Hippocampal formation (tissue), 2 donors: ENCODE measurements at regions not wholly inside any gene's neighbourhood (a gene's known extent, or its start where the extent isn't known, plus 50 kb on each side); places are given as distances from the start of the nearest gene placed in this dataset.

Experiments
- DNase-seq, 2 donors: peaks; one replicate each; lab custom pipeline; 2025; lab: John Stamatoyannopoulos, UW

DNA sequence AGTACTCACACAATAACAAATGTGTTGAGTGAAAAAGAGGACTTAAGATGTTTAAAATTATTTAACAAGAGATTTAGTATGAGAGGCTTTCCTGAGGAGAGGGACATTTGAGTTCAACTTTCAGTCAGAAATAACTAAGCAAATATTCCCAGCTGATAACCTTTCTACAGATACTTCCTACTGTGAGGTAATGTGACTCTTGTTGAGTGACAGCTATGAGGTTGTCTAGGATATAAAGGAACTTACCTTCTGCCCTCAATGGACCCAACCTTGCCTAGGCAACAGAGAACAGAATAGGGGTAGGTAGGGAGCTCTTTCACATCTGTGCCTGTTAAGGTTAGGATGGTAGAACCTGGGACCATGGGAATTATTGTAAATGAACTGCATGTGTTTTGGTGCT is 54.7 kb downstream of the GLUD2 start:
- DNase-seq, result no peak

DNA sequence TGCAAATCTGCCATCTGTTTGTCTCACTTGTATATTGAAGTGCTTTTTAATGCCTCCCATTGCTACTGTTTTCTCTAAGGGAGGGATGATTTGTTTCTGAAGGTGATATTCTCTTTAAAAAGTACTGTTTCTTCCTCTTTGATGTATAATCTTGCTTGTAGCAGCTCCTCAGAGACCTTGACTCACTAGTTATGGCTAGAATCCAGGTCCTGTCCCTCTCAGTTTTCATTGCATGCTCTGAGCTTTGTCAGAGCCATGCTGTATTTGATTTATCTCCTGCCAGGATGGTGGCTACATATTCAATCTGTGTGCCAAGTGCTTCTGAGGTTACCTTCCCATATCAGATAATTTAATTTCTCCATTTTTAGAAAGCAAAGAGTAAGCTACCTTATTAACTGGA is 56.0 kb downstream of the GLUD2 start:
- no peak for DNase-seq

DNA sequence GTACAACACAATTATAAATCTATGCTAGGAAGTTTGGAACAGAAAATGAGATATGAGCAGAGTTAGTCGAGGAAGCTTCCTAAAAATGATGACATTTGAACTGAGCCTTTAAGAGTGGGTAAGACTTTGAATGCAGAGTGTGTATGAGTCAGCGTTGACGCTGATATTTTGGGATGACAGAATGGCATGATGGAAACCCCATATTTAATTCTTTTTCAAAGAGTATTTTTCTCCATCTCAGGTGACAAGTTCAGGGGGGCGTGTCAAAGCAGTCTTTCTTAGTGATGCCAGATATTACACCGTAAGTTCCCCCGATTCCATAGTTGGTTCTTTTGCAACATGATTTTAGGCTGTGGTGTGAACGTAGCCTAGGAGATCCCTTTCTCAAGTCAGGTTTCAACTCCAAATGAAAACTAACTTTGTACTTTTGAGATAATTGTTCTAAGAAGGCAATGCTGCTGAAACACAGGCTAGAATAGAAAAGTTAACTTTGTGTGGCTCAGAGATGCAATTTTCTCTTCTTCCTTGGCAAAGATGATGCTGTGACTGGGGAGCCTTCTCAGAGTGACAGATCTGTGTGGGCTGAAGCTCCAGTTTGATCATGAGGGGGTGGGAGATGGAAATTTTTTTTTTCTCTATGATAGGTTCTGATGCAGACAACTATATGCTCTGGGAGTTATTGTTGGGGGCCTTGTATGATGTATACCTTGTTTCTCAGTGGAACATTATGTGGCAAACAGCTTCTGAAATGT is 59.2 kb downstream of the GLUD2 start:
- no peak for DNase-seq

DNA sequence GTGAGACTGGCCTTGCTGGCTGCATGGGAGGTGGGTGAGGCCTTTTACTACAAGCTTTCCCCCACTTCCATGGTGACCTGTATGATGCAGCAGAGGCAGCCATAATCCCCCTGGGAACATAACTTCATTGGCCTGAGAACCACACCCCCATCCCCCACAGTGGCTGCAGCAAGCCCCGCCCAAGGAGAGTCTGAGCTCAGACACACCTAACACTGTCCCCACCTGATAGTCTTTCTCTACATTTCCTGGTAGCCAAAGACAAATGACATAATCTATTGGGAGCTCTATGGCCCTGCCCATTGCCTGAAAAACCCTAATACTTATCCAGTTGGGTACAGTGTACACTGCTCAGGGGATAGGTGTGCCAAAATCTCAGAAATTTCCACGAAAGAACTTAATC is 62.6 kb downstream of the GLUD2 start:
- DNase-seq, result no peak

DNA sequence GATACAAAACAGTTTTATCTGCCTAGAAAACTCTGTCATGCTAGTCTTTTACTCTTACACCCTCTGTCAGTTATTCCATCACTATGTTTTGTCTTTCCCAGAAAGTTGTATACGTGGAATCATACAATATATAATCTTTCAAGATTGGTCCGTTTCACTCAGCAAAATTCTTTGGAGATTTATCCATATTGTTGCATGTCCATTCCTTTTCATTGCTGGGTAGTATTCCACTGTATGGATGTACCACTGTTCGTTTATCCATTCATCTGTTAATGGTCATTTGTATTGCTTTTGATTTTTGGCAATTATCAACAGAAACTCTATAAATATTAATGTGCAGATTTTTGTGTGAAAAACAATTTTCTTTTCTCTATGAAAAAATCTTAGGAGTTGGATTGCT is 63.1 kb downstream of the GLUD2 start:
- no peak for DNase-seq

DNA sequence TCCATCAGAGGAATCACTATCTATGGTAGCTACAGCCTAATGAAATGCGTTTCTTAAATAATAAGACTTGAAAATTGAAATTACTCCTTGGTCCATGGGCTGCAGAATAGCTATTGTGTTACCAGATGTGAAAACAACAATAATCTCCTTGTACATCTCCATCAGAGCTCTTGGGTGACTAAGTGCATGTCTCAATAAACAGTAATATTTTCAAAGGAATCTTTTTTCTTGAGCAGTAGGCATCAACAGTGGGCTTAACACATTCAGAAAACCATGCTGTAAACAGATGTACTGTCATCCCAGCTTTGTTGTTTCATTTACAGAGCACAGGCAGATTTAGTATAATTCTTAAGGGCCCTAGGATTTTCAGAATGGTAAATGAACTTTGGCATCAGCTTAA is 67.3 kb downstream of the GLUD2 start:
- DNase-seq, result no peak

DNA sequence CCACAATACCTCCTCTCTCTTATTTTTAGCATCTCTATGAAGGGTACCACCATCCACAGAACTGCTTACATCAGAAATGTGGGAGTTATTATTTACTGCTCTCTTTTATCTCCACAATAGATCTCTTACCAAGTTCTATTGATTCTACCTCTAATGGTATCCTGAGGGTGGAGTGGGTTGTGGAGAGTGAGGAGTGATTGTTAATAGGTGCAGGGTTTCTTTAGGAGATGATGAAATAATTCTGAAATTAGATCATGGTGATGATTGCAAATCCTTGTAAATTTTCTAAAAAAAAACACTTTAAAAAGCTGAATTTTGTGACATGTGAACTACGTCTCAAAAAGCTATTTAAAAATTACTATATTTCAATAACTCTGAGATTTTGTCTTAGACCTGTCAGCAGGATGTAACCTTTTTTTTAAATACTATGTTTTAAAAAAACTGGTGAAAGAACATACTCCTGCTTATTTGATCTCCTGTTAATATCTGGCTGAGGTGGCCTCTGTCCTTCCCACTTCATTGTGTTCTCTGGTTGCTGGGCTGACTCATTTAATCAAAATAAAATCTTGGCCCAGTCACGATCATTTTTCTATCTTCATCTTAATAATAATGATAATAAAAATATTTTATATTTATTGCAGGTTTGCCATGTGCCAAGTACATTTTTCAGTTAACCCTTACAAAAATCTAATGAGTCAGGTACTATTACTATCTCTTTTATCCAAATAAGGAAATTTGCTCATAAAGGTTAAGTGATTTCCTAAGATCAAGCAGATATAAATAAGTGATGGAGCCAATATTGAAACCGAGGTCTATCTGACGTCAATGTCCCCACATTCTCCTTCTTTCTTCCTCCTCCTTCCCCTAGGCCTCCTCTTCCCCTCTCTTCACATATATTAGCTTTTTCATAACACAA is 73.5 kb downstream of the GLUD2 start:
- no peak for DNase-seq

DNA sequence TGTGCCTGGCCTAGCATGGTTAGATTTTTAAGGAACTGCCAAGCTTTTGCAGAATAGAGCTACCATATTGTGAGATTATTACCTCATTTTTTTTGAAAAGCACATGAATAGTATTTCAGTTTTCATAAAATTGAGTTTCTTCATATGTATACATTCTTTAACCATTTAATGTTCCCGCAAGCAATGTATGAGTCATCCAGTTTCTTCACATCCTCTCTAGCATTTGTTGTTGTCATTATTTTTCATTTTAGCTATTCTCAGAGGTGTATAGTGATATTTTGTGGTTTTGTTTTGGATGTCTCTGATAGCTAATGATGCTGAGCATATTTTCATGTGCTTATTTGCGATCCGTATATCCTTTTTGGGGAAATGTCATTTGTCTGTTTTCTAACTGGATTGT is 74.9 kb downstream of the GLUD2 start:
- DNase-seq, result no peak

DNA sequence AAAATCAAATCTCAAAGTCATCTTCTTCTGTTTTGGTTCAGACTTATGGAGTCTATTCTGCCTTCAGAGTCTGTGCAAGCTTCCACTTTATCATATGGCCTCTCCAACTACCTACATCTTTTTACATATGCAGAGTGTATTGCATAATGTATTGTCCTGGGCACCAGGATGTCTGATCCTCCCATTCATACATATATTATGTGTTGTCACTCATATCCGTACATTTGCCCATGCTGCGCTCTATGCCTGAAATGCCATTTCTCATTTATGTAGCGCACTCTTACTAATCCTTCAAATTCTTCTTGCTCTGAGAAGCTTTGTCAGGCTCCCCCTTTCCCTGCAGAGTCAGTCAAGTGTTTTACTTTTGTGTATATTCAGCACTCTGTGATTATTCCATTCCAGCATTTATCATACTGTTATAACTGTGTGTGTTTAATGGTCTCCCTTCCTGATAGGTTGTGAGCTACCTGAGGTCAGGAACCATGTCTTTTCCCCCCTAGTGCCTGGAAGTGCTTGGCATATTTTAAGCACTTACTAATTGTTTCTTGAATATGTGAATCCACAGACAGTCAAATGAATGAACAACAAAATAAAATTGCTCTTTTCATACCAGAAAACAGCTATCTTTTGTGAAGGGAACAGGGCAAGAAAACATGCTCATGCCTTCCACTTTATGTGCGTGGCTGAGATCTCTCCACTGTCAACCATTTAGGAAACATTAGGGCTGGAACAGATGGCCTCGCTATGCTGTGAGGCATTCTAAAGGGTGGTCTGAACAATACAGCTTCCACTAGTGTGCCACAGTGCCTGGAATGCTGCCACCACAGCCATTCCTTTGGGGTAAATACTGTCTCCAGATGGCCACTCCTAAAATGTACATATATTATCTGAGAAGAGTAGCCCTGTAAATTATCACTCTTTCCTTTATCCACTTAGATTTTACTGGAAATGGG is 81.8 kb downstream of the GLUD2 start:
- DNase-seq, result no peak

DNA sequence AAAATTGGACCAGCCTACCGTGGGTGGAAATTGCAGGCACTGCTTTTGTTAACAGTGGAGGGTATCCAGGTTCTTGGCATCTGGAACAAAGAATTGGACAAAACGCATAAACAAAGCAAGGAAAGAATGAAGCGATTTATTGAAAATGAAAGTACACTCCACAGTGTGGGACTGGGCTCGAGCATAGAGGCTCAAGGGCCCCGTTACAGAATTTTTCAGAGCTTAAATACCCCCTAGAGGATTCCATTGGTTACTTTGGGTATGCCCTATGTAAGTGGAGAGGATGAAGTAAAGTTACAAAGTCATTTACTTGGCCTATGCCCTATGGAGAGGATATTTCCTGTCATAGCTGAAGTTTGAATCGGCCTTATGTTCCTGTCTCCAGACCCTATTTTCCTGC is 85.3 kb downstream of the GLUD2 start:
- DNase-seq, result no peak

DNA sequence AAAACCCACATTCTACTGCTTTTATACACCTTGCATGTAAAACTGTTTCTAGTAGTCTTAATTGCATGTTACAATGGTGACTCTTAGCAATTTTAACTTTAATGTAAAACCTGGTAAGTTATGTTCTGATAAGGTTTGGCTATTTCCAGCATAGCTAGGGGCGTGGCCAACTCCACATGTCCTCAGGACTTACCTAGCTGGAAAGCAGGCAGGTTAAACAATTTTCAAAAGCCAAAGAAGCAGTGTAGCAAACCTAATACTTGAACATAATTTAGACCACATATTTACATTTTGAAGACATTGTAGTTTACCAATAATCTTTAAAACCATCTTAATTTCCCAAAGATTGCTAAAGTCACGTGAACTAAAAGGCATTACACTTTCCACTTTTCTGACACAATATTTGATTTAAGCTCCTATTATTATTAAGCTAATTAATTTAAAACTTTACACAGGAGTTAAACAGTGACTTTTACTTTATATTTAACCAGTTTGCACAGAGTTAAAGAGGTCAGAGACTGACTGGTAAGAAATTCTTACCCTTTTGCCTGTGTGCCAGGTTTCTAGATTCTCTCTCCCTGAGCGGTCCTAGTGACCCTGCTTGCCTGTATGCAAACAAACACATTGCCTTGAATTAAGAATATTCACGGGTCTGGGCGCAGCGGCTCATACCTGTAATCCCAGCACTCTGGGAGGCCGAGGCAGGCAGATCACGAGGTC is 88.2 kb downstream of the GLUD2 start:
- no peak for DNase-seq

DNA sequence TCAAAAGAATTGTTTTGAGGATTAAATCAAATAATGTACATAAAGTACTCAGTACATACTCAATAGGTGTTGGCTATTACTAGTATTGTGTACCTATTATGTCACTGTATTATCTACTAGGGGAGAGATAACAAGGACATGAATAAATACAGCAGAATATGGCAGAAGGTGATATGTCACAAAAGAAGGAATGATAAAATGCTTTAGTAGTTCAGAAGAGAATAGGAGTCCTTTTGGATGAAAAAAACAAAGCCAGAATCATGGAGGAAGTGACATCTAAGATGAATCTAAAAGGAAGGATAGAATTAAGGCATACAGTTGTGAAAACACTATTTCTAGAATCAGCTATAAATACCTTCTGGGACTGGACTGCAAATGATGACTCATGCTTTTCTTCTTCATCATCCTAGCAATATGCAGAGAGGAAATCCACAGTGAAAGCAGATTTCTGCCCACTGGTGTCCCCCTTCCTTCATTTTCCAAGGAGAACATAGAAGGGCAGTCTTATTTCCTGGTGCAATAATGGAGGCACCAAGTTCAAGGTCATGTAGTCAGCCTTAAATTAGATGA is 98.7 kb downstream of the GLUD2 start:
- DNase-seq, result no peak

DNA sequence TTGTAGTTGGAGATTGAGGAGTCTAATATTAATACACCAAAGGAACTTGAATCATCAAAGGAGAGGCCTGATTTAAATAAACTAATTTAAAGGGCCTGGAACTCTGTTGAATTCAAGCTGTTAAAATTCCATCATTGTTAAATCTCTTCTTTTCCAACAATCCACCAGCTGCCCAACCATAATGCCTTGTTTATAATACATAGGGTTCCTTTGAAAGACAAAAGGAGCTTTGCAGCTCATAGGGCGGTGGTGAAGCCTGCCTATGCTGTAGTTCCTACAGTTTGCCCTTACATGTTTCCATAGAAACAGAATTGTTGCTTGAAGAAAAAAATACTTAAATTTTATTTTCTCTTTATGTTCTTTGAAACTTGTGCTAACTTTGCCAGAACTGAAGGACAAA is 102.8 kb downstream of the GLUD2 start:
- no peak for DNase-seq

DNA sequence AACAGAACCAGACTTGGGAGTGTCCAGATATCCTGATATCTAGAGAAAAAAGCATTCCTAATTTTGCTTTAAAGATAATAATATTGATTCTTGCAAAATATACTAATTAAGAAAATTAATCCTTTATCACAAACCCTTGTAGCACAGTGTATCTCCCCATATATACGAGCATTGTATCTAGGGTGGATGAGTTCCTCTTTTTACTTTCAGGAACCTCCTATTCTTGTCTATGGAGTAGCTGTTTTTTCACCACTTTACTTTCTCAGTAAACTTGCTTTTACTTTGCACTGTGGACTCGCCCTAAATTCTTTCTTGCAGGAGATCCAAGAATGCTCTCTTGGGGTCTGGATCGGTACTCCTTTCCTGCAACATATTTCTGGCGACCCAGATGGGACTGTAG is 103.9 kb downstream of the GLUD2 start:
- no peak for DNase-seq

DNA sequence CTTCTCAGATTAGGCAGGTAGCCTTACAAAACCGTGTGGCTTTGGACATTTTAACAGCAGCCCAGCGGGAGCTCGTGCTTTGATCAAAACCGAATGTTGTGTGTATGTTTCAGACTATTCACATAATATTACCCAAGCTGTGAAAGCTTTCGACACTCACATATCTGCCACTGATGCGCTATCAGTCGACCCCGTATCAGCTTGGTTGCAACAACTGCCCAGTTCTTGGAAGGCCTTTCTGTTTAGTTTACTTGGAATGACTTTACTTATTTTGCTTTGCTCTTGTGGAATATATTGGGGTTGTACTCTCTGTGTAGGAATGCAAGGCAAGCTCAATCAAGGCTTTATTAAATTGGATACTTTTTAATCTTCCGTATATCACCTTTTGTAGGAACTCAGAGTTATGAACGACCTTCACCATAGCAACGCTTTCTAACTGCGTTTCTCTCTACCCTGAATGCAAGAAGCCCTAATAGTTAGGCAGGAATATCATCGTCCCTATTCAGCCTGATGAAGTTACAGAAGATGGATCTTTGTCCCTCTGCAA is 107.5 kb downstream of the GLUD2 start:
- no peak for DNase-seq

DNA sequence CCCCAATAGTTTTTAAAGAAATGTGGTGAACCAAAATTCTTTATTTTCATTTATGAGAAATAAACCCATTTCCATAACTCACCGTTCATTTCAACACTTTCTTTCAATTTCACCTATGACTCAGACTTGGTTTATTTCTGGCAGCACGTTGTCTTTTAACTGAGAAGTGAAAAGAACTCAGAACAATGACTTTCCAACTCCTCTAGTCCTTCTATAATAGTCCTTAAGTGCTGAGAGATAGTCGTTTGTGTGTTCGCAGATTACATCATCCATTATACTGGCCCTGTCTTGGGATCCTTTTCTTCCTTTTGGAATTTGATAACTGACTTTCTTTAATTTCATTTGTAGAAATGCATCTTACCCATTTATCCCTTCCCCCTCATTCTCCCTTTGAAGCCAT is 113.6 kb downstream of the GLUD2 start:
- no peak for DNase-seq

DNA sequence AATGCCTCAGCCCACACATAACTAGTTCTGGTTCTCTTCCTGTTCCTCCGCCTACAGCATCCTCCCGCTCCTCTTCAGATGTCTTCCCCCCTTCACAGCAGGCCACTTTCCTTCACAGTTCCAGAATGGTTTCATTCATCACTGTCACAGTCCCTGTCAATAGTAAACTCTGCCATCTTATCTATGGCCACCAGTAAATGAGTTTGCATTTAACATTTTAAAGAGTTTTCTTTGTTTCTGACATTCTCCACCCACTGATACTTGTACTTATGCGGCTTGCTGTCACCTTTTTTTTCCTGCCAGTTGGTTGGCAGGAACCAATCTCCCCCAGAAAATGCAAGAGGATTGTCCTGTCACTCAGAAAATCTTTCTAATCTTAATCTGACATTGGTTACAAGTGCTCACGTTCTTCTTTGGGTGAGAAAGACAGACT is 114.1 kb downstream of the GLUD2 start:
- DNase-seq, result no peak

DNA sequence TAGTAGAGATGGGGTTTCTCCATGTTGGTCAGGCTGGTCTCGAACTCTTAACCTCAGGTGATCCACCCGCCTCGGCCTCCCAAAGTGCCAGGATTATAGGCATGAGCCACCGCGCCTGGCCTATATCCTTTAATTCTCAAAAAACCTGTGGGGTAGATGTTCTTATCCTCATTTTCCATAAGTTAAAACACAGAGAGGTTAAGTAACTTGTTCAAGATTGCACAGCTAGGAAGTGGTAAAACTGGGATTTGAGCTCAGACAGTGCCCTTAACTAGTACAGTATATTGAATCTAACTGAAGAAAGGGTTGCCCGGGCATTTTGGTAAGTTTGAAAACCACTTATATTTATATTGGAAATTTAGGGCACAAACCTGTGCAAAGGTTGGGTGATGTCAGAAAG is 116.0 kb downstream of the GLUD2 start:
- DNase-seq, result no peak

DNA sequence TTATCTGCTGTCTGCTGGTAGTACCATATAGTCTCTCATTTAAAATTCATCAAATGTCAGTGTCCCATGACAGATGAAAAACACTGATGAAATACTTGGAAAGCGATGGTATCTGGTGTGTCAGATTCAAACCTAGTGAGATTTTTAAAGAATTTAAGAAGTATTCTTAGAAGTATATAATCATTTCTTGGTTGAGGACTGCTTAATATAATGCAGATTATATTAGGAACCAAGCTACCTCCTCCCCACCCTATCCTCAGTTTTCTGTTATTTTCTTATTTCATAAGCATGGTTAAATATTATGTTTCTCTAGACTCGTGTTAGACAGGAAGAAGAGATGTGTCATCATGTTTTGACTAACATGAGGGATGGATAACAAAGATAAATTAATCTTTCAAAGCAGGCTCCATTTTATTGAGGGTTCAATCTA is 118.5 kb downstream of the GLUD2 start:
- no peak for DNase-seq

DNA sequence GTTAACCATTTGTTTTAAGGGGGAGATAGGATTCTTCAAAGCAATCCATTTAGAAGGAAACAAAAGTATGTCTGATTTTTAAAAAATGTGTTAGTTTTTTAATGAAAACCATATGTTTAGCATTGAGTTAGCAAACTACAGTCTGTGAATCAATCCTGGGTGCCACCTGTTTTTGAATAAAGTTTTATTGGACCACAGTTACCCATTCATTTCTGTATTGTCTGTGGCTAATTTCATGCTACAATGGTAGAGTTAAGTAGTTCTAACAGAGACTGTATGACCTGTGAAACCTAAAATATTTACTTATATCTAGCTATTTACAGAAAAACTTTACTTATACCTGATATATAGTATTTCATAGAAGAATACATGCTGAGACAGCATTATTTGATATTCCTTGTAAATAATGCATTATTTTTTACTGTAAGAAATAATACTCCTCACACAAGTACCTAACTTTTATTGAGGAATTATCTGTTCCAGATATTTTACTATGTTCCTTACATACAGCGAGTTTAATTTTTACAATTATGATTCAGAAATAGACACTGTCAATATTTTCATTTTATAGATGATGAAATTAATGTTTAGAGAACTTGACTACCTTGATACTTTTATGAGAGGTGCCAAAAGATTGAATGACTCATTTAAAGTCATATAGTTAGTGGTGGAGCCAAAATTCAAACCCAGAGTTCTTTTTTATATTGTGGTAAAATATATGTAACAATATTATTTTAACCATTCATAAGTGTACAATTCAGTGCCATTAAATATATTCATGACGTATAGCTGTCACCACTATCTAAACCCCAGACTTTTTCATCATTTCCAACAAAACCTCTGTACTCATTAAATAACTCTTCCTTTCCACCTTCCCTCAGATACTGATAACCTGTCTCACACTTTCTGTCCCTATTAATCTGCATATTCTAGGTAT is 122.0 kb downstream of the GLUD2 start:
- DNase-seq, result no peak
